ENCODE measurements at regions not wholly inside any gene's neighbourhood (a gene's known extent, or its start where the extent isn't known, plus 50 kb on each side); places are given as distances from the start of the nearest gene placed in this dataset.

GRCh38 chr18:55779691-55780585 lies 191.9 kb upstream of the TCF4 start (continued):
- TF ChIP-seq REST (tag by site-specific recombination; IDR thresholded peaks at IDR 0.05) (no peak), ZSCAN4 (tag by site-specific recombination; IDR thresholded peaks at IDR 0.05) (no peak), ZNF335 (tag by site-specific recombination; conservative IDR thresholded peaks at IDR 0.05) (peak; percentile 99), WT1 (tag by site-specific recombination; IDR thresholded peaks at IDR 0.05) (no peak), ZNF560 (tag by site-specific recombination; IDR thresholded peaks at IDR 0.05; ENCODE audit: borderline replicate concordance) (no peak), ZBTB26 (tag by site-specific recombination; optimal IDR thresholded peaks at IDR 0.05) (peak; percentile 76), PRDM2 (tag by site-specific recombination; IDR thresholded peaks at IDR 0.05; ENCODE audit: borderline replicate concordance) (no peak), ZNF223 (tag by site-specific recombination; IDR thresholded peaks at IDR 0.05) (no peak), ZNF404 (tag by site-specific recombination; IDR thresholded peaks at IDR 0.05) (no peak), KLF7 (tag by site-specific recombination; IDR thresholded peaks at IDR 0.05; ENCODE audit: borderline replicate concordance) (no peak), BCL11B (tag by site-specific recombination; IDR thresholded peaks at IDR 0.05; ENCODE audit: low read depth) (no peak), HOXD13 (CRISPR knock-in tag; IDR thresholded peaks at IDR 0.05; ENCODE audit: borderline replicate concordance) (no peak), GLIS1 (tag by site-specific recombination; IDR thresholded peaks at IDR 0.05) (peak; percentile 31; the same call in 1 of the 2 replicates), ZNF654 (tag by site-specific recombination; IDR thresholded peaks at IDR 0.05; ENCODE audit: low read depth) (no peak), ZNF549 (tag by site-specific recombination; IDR thresholded peaks at IDR 0.05) (no peak), ZNF658 (tag by site-specific recombination; IDR thresholded peaks at IDR 0.05) (no peak), ZNF2 (tag by site-specific recombination; IDR thresholded peaks at IDR 0.05) (no peak), ZNF610 (tag by site-specific recombination; IDR thresholded peaks at IDR 0.05; ENCODE audit: borderline replicate concordance) (no peak)
- TF ChIP-seq, protein P1, sequence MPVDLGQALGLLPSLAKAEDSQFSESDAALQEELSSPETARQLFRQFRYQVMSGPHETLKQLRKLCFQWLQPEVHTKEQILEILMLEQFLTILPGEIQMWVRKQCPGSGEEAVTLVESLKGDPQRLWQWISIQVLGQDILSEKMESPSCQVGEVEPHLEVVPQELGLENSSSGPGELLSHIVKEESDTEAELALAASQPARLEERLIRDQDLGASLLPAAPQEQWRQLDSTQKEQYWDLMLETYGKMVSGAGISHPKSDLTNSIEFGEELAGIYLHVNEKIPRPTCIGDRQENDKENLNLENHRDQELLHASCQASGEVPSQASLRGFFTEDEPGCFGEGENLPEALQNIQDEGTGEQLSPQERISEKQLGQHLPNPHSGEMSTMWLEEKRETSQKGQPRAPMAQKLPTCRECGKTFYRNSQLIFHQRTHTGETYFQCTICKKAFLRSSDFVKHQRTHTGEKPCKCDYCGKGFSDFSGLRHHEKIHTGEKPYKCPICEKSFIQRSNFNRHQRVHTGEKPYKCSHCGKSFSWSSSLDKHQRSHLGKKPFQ (tag by site-specific recombination; IDR thresholded peaks at IDR 0.05) = no peak
- TF ChIP-seq, protein P2, sequence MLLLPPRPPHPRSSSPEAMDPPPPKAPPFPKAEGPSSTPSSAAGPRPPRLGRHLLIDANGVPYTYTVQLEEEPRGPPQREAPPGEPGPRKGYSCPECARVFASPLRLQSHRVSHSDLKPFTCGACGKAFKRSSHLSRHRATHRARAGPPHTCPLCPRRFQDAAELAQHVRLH (tag by site-specific recombination; IDR thresholded peaks at IDR 0.05) = no peak
- TF ChIP-seq, protein P3, sequence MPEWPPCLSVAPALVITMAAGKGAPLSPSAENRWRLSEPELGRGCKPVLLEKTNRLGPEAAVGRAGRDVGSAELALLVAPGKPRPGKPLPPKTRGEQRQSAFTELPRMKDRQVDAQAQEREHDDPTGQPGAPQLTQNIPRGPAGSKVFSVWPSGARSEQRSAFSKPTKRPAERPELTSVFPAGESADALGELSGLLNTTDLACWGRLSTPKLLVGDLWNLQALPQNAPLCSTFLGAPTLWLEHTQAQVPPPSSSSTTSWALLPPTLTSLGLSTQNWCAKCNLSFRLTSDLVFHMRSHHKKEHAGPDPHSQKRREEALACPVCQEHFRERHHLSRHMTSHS (tag by site-specific recombination; IDR thresholded peaks at IDR 0.05) = no peak
- TF ChIP-seq, protein P4, sequence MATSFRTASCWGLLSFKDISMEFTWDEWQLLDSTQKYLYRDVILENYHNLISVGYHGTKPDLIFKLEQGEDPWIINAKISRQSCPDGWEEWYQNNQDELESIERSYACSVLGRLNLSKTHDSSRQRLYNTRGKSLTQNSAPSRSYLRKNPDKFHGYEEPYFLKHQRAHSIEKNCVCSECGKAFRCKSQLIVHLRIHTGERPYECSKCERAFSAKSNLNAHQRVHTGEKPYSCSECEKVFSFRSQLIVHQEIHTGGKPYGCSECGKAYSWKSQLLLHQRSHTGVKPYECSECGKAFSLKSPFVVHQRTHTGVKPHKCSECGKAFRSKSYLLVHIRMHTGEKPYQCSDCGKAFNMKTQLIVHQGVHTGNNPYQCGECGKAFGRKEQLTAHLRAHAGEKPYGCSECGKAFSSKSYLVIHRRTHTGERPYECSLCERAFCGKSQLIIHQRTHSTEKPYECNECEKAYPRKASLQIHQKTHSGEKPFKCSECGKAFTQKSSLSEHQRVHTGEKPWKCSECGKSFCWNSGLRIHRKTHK (tag by site-specific recombination; IDR thresholded peaks at IDR 0.05) = no peak
